WI38 (cell line): ENCODE measurements at regions not wholly inside any gene's neighbourhood (a gene's known extent, or its start where the extent isn't known, plus 50 kb on each side); places are given as distances from the start of the nearest gene placed in this dataset.
"Not testable (repeated sequence)": the region's sequence is repeated elsewhere in the genome, so short reads cannot be mapped to it uniquely, and the experiment has no call there.

Source experiments
- H3K4me3 ChIP-seq: 2 replicates; pipeline ENCODE4 v1.5.1; 2011; ENCODE audit warnings: low read depth, mild to moderate bottlenecking, control low read depth, low read length
- TF ChIP-seq, protein P1 (sequence below): IDR thresholded peaks from 2 replicates; pipeline ENCODE4 v1.5.1; 2012; ENCODE audit warnings: low read depth, mild to moderate bottlenecking, control low read depth, low read length

GRCh38 chr2:11877764-11878163 is 131.3 kb downstream of the LPIN1 start:
- TF ChIP-seq, protein P1, sequence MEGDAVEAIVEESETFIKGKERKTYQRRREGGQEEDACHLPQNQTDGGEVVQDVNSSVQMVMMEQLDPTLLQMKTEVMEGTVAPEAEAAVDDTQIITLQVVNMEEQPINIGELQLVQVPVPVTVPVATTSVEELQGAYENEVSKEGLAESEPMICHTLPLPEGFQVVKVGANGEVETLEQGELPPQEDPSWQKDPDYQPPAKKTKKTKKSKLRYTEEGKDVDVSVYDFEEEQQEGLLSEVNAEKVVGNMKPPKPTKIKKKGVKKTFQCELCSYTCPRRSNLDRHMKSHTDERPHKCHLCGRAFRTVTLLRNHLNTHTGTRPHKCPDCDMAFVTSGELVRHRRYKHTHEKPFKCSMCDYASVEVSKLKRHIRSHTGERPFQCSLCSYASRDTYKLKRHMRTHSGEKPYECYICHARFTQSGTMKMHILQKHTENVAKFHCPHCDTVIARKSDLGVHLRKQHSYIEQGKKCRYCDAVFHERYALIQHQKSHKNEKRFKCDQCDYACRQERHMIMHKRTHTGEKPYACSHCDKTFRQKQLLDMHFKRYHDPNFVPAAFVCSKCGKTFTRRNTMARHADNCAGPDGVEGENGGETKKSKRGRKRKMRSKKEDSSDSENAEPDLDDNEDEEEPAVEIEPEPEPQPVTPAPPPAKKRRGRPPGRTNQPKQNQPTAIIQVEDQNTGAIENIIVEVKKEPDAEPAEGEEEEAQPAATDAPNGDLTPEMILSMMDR: no peak

DNA sequence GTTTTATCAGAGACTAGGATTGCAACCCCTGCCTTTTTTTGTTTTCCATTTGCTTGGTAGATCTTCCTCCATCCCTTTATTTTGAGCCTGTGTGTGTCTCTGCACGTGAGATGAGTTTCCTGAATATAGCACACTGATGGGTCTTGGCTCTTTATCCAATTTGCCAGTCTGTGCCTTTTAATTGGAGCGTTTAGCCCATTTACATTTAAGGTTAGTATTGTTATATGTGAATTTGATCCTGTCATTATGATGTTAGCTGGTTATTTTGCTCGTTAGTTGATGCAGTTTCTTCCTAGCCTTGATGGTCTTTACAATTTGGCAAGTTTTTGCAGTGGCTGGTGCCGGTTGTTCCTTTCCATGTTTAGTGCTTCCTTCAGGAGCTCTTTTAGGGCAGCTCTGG is 138.8 kb downstream of the LPIN1 start:
- H3K4me3 ChIP-seq: not testable (repeated sequence)

More at GRCh38 chr2:11877764-11878163, 131.3 kb downstream of the LPIN1 start:
- H3K4me3 ChIP-seq: no peak overlapping the region

- not testable (repeated sequence) for H3K4me3 ChIP-seq
These were observed 140.5 kb downstream of the LPIN1 start for GRCh38 chr2:11886899-11887298.

GRCh38 chr2:11889101-11889850 is 142.8 kb downstream of the LPIN1 start:
- TF ChIP-seq, protein P1: no peak
- H3K4me3 ChIP-seq: no peak overlapping the region

DNA sequence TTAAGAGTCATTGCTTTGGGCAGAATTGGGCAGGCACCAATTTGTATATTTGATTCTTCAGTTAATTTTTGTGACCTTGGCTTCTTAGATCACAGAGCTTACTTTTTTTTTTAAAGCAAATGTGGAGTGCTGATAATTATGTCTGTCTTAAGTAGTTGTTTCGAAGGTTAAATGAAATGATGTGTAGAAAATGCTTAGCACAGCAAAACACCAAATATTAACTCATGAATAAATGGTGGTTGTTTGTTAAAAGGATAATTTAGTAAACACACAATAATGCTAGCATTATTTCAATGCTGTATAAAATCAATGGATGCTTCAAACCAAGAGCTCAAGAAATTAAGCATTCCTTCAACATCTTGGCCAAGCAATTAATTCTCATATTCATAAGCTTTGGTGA is 143.4 kb downstream of the LPIN1 start:
- H3K4me3 ChIP-seq: no peak overlapping the region
- TF ChIP-seq, protein P1: no peak

GRCh38 chr2:11891028-11891427 is 144.6 kb downstream of the LPIN1 start:
- H3K4me3 ChIP-seq: no peak overlapping the region
- TF ChIP-seq, protein P1: no peak

GRCh38 chr2:11891671-11892440 is 145.4 kb downstream of the LPIN1 start:
- TF ChIP-seq, protein P1: no peak
- H3K4me3 ChIP-seq: no peak overlapping the region

DNA sequence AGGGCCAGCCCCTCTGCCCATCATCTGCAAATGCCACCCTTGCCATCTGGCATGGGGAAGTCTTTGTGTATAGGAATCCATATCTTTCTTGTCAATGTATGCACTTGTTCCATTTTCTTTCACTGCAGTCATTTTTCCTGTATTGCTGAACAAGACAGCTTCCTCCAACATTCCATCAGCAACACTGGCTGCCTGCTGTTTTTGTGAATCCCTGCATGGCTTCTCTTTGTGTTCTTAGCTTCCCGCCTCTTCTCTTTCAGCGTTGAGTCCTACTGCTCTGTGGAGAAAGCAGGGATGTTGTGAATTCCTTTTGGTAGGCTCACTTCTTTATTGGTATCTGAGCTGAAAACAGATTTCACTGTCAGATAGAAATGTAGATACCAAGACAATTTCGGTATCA is 150.0 kb downstream of the LPIN1 start:
- H3K4me3 ChIP-seq: no peak overlapping the region
- TF ChIP-seq, protein P1: no peak
